GM18870 (cell line): ENCODE measurements at regions not wholly inside any gene's neighbourhood (a gene's known extent, or its start where the extent isn't known, plus 50 kb on each side); places are given as distances from the start of the nearest gene placed in this dataset.

Source experiments
- ATAC-seq: cut with Tn5 transposase; IDR thresholded peaks from one replicate; pipeline ENCODE4 v1.9.1; 2021; ENCODE audit warnings: moderate library complexity; ENCODE audit not compliant: unreplicated experiment

DNA sequence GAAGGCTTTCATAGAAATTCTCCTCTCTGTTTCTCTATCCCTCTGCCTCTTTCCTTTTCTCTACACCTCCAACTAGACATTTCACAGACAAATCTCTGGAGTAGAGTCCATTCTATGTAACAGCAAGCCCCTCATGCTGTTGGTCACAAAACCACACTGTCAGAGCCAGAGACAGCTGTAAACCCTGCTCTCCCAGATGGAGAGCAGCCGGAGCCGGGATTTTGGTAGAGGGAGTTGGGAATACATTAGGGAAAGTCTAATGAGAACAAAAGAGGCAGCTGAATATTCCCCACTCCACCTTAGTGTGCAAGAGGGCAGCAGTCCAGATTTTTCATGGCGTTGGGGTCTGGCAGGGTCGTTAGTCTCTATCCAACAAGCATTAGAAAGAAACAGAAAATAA lies 68.3 kb upstream of the EDN1 start:
- no peak for ATAC-seq

GRCh38 chr6:12222405-12223366 lies 67.5 kb upstream of the EDN1 start:
- ATAC-seq: no peak

DNA sequence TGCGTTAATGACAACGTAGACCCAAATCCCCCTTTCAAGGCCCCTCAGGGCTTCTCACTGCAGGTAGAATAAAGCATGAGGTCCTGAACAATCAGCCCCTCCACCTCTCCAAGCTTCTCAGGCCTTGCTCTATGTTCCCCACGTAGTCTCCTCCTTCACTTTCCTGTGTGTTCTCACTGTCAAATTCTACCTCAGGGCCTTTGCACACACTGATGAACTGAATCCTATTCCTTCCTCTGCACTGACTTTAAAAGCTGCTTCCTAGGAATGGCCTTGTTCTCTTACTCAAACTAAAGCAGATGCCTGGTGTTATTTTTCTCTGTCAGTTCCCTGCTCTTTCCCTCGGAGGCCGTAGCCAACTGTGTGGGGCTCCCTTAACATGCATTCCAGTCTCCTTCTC lies 66.8 kb upstream of the EDN1 start:
- ATAC-seq: no peak

DNA sequence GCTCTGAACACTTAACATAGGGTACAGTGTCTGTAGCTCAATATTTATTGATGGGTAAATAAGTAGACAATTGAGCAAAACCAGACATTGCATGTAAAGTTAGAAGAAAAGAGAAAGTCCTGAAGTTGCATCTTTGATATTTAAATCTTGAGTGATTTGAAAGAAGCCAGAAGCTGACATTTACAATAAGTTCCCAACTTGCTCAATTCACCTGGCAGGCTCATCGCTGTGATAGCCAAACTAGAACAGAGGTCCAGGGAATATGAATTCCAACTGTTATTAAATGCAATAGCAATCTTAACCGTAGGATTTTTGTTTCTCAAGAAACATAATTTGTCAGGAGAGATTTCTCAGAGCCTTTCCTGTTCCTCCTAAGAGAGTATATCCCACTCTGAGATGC lies 65.9 kb upstream of the EDN1 start:
- no peak for ATAC-seq

GRCh38 chr6:12228447-12229146 lies 61.6 kb upstream of the EDN1 start:
- ATAC-seq: no peak

DNA sequence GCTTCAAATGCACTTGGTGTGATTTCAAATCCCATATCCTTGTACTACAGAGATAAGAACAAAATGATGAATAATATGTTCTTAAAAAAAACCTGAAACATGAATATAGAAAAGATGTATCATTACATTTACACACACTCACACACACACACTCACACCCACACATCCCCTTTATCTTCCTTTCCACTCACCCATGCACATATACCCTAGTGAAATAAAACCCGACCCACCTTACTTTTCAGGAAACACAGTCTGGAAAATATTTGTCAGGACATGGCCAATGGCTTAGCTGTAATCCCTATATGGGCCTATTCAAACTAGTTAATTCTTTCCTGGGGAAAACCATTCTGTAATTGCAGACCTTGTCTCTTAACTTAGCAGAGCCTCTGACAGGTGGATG lies 60.8 kb upstream of the EDN1 start:
- ATAC-seq: no peak

DNA sequence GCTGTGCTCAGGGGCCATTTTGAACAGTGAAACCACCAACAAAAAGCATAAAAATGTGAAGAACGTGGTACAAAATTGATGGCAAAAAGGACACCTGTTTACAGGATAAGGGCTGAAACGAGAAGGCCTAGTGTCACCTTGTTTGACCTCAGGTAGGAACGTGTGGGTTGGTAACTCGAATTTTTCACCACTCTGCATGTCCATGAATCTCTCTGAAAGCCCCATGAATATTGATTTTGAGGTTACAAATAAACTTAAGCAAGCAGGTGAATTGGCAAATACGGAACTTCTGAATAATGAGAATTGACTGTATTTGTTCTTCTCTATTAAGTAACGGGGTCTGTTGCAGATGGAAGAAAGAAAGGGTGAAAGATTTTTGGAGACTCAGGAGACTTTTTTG lies 59.6 kb upstream of the EDN1 start:
- no peak for ATAC-seq

DNA sequence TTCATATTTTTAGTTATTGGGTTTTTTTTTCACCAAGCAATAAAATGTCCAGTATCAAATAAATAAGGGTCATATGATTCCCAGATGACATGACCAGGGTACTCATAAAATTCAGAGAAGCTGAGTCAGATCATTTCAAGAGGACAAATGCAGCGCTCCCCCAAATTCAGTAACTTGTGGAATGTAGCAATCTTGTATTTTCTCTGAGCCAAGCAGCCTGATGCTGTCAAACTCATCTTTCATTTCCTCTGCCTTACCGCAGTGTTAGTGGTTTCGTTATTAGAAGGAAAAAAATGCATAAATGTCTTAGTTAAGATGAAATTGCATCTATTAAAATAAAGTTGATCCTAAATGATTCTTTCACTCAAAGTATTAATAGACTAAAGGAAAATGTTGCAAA lies 57.8 kb upstream of the EDN1 start:
- peak; percentile 65 for ATAC-seq

- no peak for ATAC-seq
These were observed 57.3 kb upstream of the EDN1 start for GRCh38 chr6:12232821-12233220.

DNA sequence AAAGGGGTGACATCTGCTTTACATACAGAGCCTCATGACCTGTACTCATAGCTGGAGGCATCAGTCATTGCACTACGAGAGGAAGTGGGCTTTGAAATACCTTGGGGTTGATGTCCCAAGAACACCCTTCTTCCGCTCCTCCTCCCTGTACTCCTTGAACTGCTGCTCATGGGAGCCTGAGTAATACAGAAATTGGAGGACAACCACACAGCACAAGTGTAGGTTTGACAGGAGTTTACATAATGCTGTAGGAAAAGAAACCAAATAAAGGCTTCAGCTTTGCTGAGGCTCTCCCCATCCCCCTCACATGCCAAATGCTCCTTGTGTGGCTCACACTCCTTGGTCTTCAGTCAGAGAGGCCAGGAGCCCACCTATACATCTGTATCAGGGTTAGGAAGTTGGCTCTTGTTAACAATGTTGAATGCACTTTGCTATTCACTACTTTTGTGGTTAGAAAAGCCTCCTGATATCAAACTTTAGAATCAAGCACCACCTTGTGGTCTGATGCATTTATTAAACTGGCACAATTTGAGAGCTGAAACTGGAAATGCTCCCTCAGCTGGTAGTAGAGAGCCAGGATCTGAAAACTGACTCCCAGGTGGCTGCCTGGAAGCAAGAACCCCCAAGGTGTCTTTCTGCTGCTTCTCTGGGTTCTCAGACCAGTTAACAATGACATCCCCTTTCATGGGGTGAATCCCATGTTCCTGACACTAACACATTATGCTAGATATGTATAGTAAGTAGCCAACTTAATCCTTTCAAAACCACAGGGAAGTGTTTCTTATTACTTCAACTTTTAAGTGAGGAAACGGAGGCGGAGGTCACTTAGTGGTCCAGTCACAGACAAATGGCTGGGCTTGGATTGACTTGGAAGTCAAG lies 56.2 kb upstream of the EDN1 start:
- ATAC-seq: no peak

GRCh38 chr6:12235341-12235740 lies 54.8 kb upstream of the EDN1 start:
- no peak for ATAC-seq

DNA sequence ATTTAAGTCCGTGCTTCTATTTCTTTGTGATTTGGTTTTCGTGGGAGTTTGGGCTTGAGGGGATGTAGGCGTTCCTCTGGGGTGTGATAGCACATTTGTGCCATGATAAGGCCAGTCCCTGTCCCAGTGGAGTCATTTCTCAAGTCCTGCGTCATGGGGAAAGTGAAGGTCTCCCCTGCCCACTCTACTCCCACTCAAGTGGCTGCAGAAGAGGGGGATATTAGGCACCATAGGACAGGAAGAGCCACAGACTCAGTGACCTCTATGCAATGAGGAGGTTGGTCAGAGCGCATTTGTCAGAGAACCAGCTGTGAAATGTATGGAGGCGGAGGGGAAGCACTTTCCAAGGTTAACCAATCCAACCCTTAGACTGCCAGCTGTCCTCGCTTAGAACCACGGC lies 51.9 kb upstream of the EDN1 start:
- ATAC-seq: no peak
